ENCODE measurements at regions not wholly inside any gene's neighbourhood (a gene's known extent, or its start where the extent isn't known, plus 50 kb on each side); places are given as distances from the start of the nearest gene placed in this dataset.

DNA sequence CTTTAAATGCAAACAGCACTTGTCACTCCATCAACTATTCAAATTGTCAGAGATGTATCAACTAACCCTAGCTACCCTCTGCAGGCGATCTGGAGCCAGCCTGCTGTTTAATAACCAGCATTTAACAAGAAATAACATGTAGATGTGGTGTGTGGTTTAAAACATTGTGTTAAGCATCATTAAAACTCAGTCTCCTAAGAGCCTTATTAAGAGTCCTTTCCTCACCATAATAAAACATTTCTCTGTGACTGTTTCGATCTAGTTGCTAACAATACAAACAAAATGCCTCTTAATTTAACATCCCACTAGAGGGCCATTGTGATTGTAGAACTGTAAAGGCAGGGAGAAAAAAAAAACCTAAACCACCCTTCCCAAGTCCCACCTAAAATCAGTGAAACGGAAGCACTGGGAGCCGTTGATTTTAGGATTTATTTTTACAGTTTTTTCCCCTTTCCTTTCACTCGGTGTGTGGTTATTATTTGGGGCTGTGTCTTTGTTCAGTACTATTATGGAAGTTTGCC lies 708.6 kb downstream of the C4orf33 start:
- no peak overlapping the region for H3K4me3 ChIP-seq (ENCODE audit: low read depth in 1 of 2, low read length in 2 of 2)
- no peaks in the 10 kb centered on the region for H3K9me3 ChIP-seq (ENCODE audit: control insufficient read depth in 1 of 2, low read length in 2 of 2)

DNA sequence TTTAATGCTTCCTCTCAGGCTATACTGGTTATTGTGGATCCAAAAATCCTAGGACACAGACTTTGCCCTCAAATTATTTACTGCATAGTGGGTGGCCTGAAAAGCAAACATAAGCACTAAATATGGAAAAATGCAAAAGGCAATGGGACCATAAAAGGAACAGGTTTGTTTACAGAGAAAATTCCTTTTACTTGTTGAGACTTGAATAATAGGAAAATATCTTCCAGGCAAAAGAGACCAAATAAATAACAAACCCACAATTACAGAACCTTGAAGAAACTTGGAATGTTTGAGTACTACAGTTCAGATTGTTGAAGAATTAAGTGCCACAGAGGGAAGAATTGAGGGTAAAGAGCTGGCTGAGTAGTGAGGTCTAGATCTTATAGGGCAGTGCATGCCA lies 711.0 kb downstream of the C4orf33 start:
- Histone ChIP-seq H3K4me1 (ENCODE audit: control insufficient read depth in 1 of 2, insufficient read depth in 2 of 2, low read length in 2 of 2) (no peaks in the 10 kb centered on the region), H3K27me3 (ENCODE audit: control insufficient read depth in 1 of 2, insufficient read depth in 2 of 2, low read length in 2 of 2) (no peaks in the 10 kb centered on the region), H3K9me3 (ENCODE audit: control insufficient read depth in 1 of 2, low read length in 2 of 2) (no peaks in the 10 kb centered on the region), H3K36me3 (ENCODE audit: control insufficient read depth in 1 of 2, insufficient read depth in 2 of 2, low read length in 2 of 2) (no peaks in the 10 kb centered on the region), H3K4me3 (ENCODE audit: low read depth in 1 of 2, low read length in 2 of 2) (no peak overlapping the region), H3K9ac (ENCODE audit: low read depth in 1 of 2, low read length in 2 of 2) (no peak overlapping the region), H3K27ac (ENCODE audit: low read depth, low read length) (no peak overlapping the region)

More for the DNA sequence above, 708.6 kb downstream of the C4orf33 start:
- Histone ChIP-seq H3K27me3 (ENCODE audit: control insufficient read depth in 1 of 2, insufficient read depth in 2 of 2, low read length in 2 of 2) (no peaks in the 10 kb centered on the region), H3K9ac (ENCODE audit: low read depth in 1 of 2, low read length in 2 of 2) (no peak overlapping the region), H3K36me3 (ENCODE audit: control insufficient read depth in 1 of 2, insufficient read depth in 2 of 2, low read length in 2 of 2) (no peaks in the 10 kb centered on the region), H3K27ac (ENCODE audit: low read depth, low read length) (no peak overlapping the region), H3K4me1 (ENCODE audit: control insufficient read depth in 1 of 2, insufficient read depth in 2 of 2, low read length in 2 of 2) (no peaks in the 10 kb centered on the region)

DNA sequence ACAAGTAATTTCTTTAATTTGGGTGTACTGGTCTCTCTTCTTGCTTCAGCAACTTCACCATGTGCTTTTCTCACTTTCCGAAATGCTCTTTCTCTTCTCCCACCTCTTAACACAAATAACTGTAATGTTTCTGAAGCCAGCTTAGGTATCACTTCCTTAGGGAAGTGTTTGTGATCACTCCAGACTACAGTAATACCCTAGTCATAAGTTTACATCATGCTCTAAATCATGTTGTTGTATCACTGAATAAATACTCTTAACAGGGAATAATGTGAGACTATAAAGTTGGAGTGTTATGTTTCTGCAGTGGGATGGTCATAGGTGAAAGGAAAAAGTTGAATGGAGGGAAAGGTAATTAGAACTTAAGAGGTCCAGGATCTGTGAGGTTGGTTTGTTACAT lies 712.3 kb downstream of the C4orf33 start:
- Histone ChIP-seq H3K9ac (ENCODE audit: low read depth in 1 of 2, low read length in 2 of 2) (no peak overlapping the region), H3K4me3 (ENCODE audit: low read depth in 1 of 2, low read length in 2 of 2) (no peak overlapping the region), H3K4me1 (ENCODE audit: control insufficient read depth in 1 of 2, insufficient read depth in 2 of 2, low read length in 2 of 2) (no peaks in the 10 kb centered on the region), H3K9me3 (ENCODE audit: control insufficient read depth in 1 of 2, low read length in 2 of 2) (no peaks in the 10 kb centered on the region), H3K36me3 (ENCODE audit: control insufficient read depth in 1 of 2, insufficient read depth in 2 of 2, low read length in 2 of 2) (no peaks in the 10 kb centered on the region), H3K27ac (ENCODE audit: low read depth, low read length) (no peak overlapping the region), H3K27me3 (ENCODE audit: control insufficient read depth in 1 of 2, insufficient read depth in 2 of 2, low read length in 2 of 2) (no peaks in the 10 kb centered on the region)

DNA sequence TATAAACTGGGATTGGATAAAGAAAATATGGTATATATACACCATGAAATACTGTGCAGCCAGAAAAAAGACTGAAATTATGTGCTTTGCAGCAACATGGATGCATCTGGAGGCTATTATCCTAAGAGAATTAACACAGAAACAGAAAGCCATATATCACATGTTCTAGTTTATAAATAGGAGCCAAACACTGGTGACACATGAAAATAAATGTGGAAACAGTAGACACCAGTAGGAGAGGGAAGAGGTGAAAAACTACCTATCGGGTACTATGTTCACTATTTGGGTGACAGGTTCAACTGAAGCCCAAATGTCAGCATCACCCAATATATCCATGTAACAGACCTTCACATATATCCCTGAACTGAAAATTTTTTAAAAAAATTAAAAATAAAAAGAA lies 725.1 kb downstream of the C4orf33 start:
- no peak overlapping the region for H3K27ac ChIP-seq (ENCODE audit: low read depth, low read length)
- no peaks in the 10 kb centered on the region for H3K36me3 ChIP-seq (ENCODE audit: control insufficient read depth in 1 of 2, insufficient read depth in 2 of 2, low read length in 2 of 2)
- H3K4me3 ChIP-seq (ENCODE audit: low read depth in 1 of 2, low read length in 2 of 2) = no peak overlapping the region
- H3K9ac ChIP-seq (ENCODE audit: low read depth in 1 of 2, low read length in 2 of 2) = no peak overlapping the region
- H3K9me3 ChIP-seq (ENCODE audit: control insufficient read depth in 1 of 2, low read length in 2 of 2) = no peaks in the 10 kb centered on the region
- no peaks in the 10 kb centered on the region for H3K4me1 ChIP-seq (ENCODE audit: control insufficient read depth in 1 of 2, insufficient read depth in 2 of 2, low read length in 2 of 2)
- H3K27me3 ChIP-seq (ENCODE audit: control insufficient read depth in 1 of 2, insufficient read depth in 2 of 2, low read length in 2 of 2) = no peaks in the 10 kb centered on the region

DNA sequence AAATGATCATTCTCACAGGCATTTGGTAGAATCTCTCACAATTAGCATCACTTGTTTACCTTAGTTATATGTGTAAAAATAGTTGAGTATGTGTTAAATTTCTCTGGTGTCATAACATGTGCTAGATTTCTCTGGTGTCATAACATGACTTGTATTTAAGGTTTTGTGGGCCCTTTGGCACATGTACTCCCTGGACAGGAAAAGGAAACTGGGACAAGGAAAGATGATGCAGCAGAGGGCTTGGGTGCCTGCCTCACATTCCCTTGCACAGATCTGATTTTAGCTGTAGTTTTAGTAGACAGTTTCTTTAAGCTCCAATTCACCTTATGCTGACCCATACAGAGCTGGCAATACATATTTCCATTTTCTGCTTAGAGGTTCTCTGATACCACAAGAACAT lies 726.0 kb downstream of the C4orf33 start:
- H3K9ac ChIP-seq (ENCODE audit: low read depth in 1 of 2, low read length in 2 of 2) = no peak overlapping the region
- no peaks in the 10 kb centered on the region for H3K27me3 ChIP-seq (ENCODE audit: control insufficient read depth in 1 of 2, insufficient read depth in 2 of 2, low read length in 2 of 2)
- H3K4me3 ChIP-seq (ENCODE audit: low read depth in 1 of 2, low read length in 2 of 2) = no peak overlapping the region
- H3K27ac ChIP-seq (ENCODE audit: low read depth, low read length) = no peak overlapping the region
- no peaks in the 10 kb centered on the region for H3K9me3 ChIP-seq (ENCODE audit: control insufficient read depth in 1 of 2, low read length in 2 of 2)
- H3K36me3 ChIP-seq (ENCODE audit: control insufficient read depth in 1 of 2, insufficient read depth in 2 of 2, low read length in 2 of 2) = no peaks in the 10 kb centered on the region
- no peaks in the 10 kb centered on the region for H3K4me1 ChIP-seq (ENCODE audit: control insufficient read depth in 1 of 2, insufficient read depth in 2 of 2, low read length in 2 of 2)

DNA sequence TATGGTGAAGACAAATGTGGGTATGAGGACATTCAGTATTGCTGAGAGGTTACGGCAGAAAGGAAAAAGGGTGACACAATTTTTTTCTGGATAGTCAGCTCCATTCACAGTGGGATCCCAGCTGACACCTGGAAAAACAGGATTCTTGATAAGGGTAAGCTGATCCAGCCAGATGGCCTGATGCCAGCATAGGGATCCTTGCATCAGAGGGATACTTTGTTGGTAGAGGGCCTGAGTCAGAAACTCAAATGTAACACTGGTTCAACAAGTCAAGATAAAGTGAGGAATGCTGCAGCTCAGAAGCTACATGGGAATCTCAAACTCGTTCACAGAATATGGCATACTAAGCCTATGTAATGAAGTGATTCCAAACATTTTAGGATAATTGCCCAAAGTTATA lies 726.7 kb downstream of the C4orf33 start:
- no peak overlapping the region for H3K9ac ChIP-seq (ENCODE audit: low read depth in 1 of 2, low read length in 2 of 2)
- no peaks in the 10 kb centered on the region for H3K36me3 ChIP-seq (ENCODE audit: control insufficient read depth in 1 of 2, insufficient read depth in 2 of 2, low read length in 2 of 2)
- H3K27me3 ChIP-seq (ENCODE audit: control insufficient read depth in 1 of 2, insufficient read depth in 2 of 2, low read length in 2 of 2) = no peaks in the 10 kb centered on the region
- no peak overlapping the region for H3K4me3 ChIP-seq (ENCODE audit: low read depth in 1 of 2, low read length in 2 of 2)
- H3K9me3 ChIP-seq (ENCODE audit: control insufficient read depth in 1 of 2, low read length in 2 of 2) = no peaks in the 10 kb centered on the region
- H3K27ac ChIP-seq (ENCODE audit: low read depth, low read length) = no peak overlapping the region
- no peaks in the 10 kb centered on the region for H3K4me1 ChIP-seq (ENCODE audit: control insufficient read depth in 1 of 2, insufficient read depth in 2 of 2, low read length in 2 of 2)

DNA sequence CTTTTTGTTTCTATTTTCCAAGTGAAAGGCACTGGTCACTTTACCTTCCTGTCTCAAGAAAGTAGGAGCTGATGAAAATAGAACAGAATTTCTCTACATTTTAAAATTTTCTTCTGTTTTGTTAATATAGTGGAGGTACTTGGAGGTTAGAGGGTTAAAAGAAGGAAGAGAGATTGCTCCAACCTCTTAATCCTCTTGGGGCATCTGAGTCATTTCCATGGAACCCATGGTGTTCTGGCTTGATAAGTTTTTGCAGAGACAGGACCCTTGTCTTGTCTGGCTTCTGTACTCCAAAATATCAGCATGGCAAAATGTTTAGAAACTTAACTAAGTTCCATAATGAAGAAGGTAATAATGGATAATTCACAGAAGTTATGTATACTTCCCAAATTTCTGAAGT lies 727.2 kb downstream of the C4orf33 start:
- Histone ChIP-seq H3K36me3 (ENCODE audit: control insufficient read depth in 1 of 2, insufficient read depth in 2 of 2, low read length in 2 of 2) (no peaks in the 10 kb centered on the region), H3K9ac (ENCODE audit: low read depth in 1 of 2, low read length in 2 of 2) (no peak overlapping the region), H3K27ac (ENCODE audit: low read depth, low read length) (no peak overlapping the region), H3K9me3 (ENCODE audit: control insufficient read depth in 1 of 2, low read length in 2 of 2) (no peaks in the 10 kb centered on the region), H3K4me3 (ENCODE audit: low read depth in 1 of 2, low read length in 2 of 2) (no peak overlapping the region), H3K4me1 (ENCODE audit: control insufficient read depth in 1 of 2, insufficient read depth in 2 of 2, low read length in 2 of 2) (no peaks in the 10 kb centered on the region), H3K27me3 (ENCODE audit: control insufficient read depth in 1 of 2, insufficient read depth in 2 of 2, low read length in 2 of 2) (no peaks in the 10 kb centered on the region)

DNA sequence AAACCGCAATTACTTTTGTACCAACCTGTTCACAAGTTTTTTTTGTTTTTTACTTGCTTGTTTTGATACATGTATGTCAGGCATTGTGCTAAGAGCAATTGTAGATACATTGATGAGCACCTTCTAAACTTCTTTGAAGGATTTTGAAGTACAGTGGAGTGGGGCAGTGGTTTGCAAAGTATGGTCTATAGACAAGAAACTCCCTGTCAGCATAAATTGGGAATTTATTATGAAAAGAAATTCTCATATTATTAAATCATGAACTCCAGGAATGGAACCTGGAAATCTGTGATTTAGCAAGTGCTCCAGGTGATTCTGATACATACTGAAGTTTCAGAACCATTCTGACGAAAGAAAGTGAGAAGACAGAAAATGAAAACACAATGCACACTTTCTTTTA lies 733.4 kb downstream of the C4orf33 start:
- no peaks in the 10 kb centered on the region for H3K36me3 ChIP-seq (ENCODE audit: control insufficient read depth in 1 of 2, insufficient read depth in 2 of 2, low read length in 2 of 2)
- H3K4me3 ChIP-seq (ENCODE audit: low read depth in 1 of 2, low read length in 2 of 2) = no peak overlapping the region
- no peak overlapping the region for H3K27ac ChIP-seq (ENCODE audit: low read depth, low read length)
- H3K4me1 ChIP-seq (ENCODE audit: control insufficient read depth in 1 of 2, insufficient read depth in 2 of 2, low read length in 2 of 2) = no peaks in the 10 kb centered on the region
- no peak overlapping the region for H3K9ac ChIP-seq (ENCODE audit: low read depth in 1 of 2, low read length in 2 of 2)
- no peaks in the 10 kb centered on the region for H3K9me3 ChIP-seq (ENCODE audit: control insufficient read depth in 1 of 2, low read length in 2 of 2)
- no peaks in the 10 kb centered on the region for H3K27me3 ChIP-seq (ENCODE audit: control insufficient read depth in 1 of 2, insufficient read depth in 2 of 2, low read length in 2 of 2)

DNA sequence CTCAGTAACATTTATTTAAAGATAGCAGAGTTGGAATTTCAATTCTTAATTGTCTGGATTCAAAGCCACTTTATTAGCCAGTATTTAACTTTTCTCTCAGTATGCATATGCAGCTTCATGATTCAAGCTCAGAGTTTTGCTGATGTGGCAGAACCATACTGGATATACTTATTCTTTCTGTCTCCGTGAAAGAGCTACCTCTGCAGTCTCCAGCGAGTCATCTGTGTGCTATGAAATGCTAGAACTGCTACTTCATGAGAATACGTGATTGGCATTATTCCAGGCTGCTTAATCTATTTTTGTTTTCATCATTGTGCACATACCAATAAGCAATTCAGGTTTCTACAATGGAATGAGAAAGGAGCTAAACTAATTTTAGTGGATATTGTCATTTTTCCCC lies 743.7 kb downstream of the C4orf33 start:
- Histone ChIP-seq H3K27ac (ENCODE audit: low read depth, low read length) (no peak overlapping the region), H3K9ac (ENCODE audit: low read depth in 1 of 2, low read length in 2 of 2) (no peak overlapping the region), H3K36me3 (ENCODE audit: control insufficient read depth in 1 of 2, insufficient read depth in 2 of 2, low read length in 2 of 2) (no peaks in the 10 kb centered on the region), H3K4me3 (ENCODE audit: low read depth in 1 of 2, low read length in 2 of 2) (no peak overlapping the region), H3K27me3 (ENCODE audit: control insufficient read depth in 1 of 2, insufficient read depth in 2 of 2, low read length in 2 of 2) (no peaks in the 10 kb centered on the region), H3K9me3 (ENCODE audit: control insufficient read depth in 1 of 2, low read length in 2 of 2) (no peaks in the 10 kb centered on the region), H3K4me1 (ENCODE audit: control insufficient read depth in 1 of 2, insufficient read depth in 2 of 2, low read length in 2 of 2) (no peaks in the 10 kb centered on the region)

DNA sequence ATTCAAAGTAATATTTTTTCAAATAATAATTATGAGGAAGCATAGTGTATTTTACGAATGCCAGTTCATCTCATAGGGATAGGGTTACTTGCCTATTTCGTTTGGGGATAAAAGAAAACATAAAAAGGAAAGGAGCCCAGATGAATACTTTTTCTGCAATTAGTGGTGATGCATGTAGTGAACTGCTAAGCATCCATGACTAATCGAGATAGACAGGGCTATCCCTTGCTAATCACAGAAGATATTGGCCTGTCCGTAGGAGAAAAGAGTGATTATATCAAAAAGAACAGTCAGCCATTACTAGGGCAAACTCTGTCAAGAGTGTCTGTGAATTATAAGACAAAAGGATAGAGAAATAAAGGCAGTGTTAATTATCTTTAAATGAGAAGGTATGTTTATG lies 746.1 kb downstream of the C4orf33 start:
- no peak overlapping the region for H3K4me3 ChIP-seq (ENCODE audit: low read depth in 1 of 2, low read length in 2 of 2)
- H3K27me3 ChIP-seq (ENCODE audit: control insufficient read depth in 1 of 2, insufficient read depth in 2 of 2, low read length in 2 of 2) = no peaks in the 10 kb centered on the region
- H3K9me3 ChIP-seq (ENCODE audit: control insufficient read depth in 1 of 2, low read length in 2 of 2) = no peaks in the 10 kb centered on the region
- no peaks in the 10 kb centered on the region for H3K36me3 ChIP-seq (ENCODE audit: control insufficient read depth in 1 of 2, insufficient read depth in 2 of 2, low read length in 2 of 2)
- no peaks in the 10 kb centered on the region for H3K4me1 ChIP-seq (ENCODE audit: control insufficient read depth in 1 of 2, insufficient read depth in 2 of 2, low read length in 2 of 2)
- no peak overlapping the region for H3K9ac ChIP-seq (ENCODE audit: low read depth in 1 of 2, low read length in 2 of 2)
- H3K27ac ChIP-seq (ENCODE audit: low read depth, low read length) = no peak overlapping the region

DNA sequence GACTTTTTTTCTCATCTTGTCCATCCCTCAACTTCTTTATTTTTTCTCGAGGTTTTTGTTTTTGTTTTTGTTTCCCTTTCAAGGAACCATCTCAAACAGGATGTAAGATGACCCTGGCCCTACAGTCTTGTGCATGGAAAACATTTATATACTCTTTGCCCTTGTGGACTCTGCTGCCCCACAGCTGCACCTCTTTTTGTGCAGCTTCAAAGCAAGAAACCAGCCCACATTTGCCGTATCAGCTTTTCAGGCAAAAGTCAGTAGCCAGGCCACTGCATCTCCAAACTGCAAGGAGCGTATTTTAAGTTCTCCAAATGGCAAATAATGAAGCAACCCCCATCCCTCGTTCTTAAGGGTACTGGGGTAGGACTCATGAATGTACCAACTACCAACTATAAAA lies 756.5 kb downstream of the C4orf33 start:
- Histone ChIP-seq H3K9ac (ENCODE audit: low read depth in 1 of 2, low read length in 2 of 2) (no peak overlapping the region), H3K4me3 (ENCODE audit: low read depth in 1 of 2, low read length in 2 of 2) (no peak overlapping the region), H3K4me1 (ENCODE audit: control insufficient read depth in 1 of 2, insufficient read depth in 2 of 2, low read length in 2 of 2) (no peaks in the 10 kb centered on the region), H3K27me3 (ENCODE audit: control insufficient read depth in 1 of 2, insufficient read depth in 2 of 2, low read length in 2 of 2) (no peaks in the 10 kb centered on the region), H3K27ac (ENCODE audit: low read depth, low read length) (no peak overlapping the region), H3K9me3 (ENCODE audit: control insufficient read depth in 1 of 2, low read length in 2 of 2) (no peaks in the 10 kb centered on the region), H3K36me3 (ENCODE audit: control insufficient read depth in 1 of 2, insufficient read depth in 2 of 2, low read length in 2 of 2) (no peaks in the 10 kb centered on the region)
